Skeletal muscle satellite cell (primary cell): ENCODE measurements at regions not wholly inside any gene's neighbourhood (a gene's known extent, or its start where the extent isn't known, plus 50 kb on each side); places are given as distances from the start of the nearest gene placed in this dataset.
"Not testable (repeated sequence)": the region's sequence is repeated elsewhere in the genome, so short reads cannot be mapped to it uniquely, and the experiment has no call there.

Experiments
- H3K27me3 ChIP-seq: 2 replicates; pipeline ENCODE4 v1.7.0; 2013; ENCODE audit warnings: low read length; ENCODE audit not compliant: control insufficient read depth, insufficient read depth
- H3K36me3 ChIP-seq: 2 replicates; pipeline ENCODE4 v1.7.0; 2013; ENCODE audit warnings: mild to moderate bottlenecking, control low read depth, low read length; ENCODE audit not compliant: insufficient read depth
- H3K4me1 ChIP-seq: 2 replicates; pipeline ENCODE4 v1.7.0; 2013; ENCODE audit warnings: low read length; ENCODE audit not compliant: control insufficient read depth, insufficient read depth
- H3K4me2 ChIP-seq: 2 replicates; pipeline ENCODE4 v1.7.0; 2013; ENCODE audit warnings: mild to moderate bottlenecking, low read length
- H3K4me3 ChIP-seq: 2 replicates; pipeline ENCODE4 v1.7.0; 2013; ENCODE audit warnings: low read length
- H3K9ac ChIP-seq: 2 replicates; pipeline ENCODE4 v1.7.0; 2013; ENCODE audit warnings: mild to moderate bottlenecking, low read depth, low read length, moderate library complexity
- H3K9me3 ChIP-seq: replicated peaks from 2 replicates; pipeline ENCODE4 v1.7.0; 2013; ENCODE audit warnings: mild to moderate bottlenecking, control low read depth, low read length

DNA sequence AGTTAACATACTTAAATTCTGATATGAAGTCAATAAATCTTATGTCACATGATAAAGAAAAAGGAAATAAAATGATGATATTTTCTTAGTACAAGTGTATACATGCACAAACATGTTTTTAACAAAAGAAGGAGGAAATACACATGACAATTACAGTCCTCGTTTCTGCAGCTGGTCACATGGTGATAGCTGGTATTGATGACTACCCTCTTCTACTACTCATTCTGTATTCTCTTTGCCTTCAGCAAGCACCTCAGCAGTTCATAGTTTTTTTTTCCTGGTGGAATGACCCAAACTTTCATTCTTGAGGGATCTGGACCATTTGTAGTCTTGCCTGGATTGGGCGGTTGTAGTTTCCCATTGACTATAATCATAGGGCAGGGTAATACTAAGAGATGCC lies 64.4 kb upstream of the CFAP126 start:
- no peaks in the 10 kb centered on the region for H3K36me3 ChIP-seq
- peaks cover 23% of the 10 kb centered on the region for H3K27me3 ChIP-seq
- no peaks in the 10 kb centered on the region for H3K9me3 ChIP-seq
- H3K4me1 ChIP-seq: no peaks in the 10 kb centered on the region
- H3K4me2 ChIP-seq: no peak overlapping the region
- no peak overlapping the region for H3K9ac ChIP-seq
- no peak overlapping the region for H3K4me3 ChIP-seq

DNA sequence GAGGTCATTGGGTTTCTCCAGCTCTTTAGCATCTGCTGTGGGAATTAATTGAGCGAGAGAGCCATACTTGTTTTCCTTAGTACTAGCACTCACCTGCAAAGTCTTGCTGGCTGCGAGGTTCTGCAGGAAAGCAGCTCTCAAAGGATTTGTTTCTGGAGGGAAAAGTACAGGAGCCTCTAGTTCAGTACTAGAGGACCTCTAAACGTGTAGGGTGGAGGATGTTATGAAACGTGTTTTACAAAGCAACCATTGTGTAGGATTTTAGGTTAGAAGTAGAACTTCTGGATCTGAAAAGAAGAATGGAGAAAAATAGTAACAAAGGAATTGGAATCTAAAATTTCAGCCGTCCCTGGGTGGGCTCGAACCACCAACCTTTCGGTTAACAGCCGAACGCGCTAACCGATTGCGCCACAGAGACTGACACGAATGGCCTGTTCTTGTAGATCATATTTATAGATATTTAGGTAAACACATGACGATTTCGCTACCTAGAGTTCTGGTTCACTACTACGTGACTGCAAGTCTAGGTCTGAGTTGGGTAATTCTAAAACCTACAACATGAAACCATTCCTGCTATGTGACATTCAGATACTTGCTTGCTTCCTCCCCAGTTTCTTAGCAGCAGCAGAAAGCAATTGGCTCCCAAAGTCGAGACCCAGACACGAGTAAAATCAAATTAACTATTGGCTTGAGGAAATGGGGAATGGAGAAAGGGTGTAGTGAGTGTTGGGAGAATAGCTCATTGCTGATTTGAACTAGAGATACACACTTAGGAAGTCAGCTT lies 60.2 kb upstream of the CFAP126 start:
- Histone ChIP-seq H3K4me1 (no peaks in the 10 kb centered on the region), H3K27me3 (peaks cover 19% of the 10 kb centered on the region), H3K36me3 (no peaks in the 10 kb centered on the region), H3K4me3 (no peak overlapping the region), H3K9ac (no peak overlapping the region), H3K4me2 (peak overlapping the region; percentile 52), H3K9me3 (no peaks in the 10 kb centered on the region)

DNA sequence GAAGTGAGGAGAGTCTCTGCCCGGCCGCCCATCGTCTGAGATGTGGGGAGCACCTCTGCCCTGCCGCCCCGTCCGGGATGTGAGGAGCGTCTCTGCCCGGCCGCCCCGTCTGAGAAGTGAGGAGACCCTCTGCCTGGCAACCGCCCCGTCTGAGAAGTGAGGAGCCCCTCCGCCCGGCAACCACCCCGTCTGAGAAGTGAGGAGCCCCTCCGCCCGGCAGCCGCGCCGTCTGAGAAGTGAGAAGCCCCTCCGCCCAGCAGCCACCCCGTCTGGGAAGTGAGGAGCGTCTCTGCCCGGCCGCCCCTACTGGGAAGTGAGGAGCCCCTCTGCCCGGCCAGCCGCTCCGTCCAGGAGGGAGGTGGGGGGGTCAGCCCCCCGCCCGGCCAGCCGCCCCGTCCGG lies 55.2 kb upstream of the CFAP126 start:
- not testable (repeated sequence) for H3K9me3 ChIP-seq, H3K36me3 ChIP-seq, H3K9ac ChIP-seq, H3K4me1 ChIP-seq, H3K27me3 ChIP-seq, H3K4me2 ChIP-seq, H3K4me3 ChIP-seq

DNA sequence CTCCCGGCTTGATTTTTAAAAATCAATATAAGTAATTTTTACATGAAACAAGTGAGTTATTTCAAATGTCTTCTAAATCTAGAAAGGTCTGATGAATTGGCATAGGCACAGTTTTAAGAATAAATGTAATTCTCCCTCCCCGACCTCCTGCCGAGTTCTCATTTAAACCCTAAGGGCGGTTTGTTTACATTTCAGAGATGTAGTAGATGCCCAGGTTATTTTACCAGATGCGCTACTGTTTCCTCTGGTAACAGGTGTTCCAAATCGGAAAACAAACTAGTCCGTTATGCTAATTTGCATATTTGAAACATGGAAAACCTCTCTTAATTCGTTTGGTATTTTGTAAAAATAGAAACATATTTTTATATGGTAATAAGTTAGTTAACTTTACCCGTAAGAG lies 53.8 kb upstream of the CFAP126 start:
- no peak overlapping the region for H3K4me2 ChIP-seq
- H3K36me3 ChIP-seq: no peaks in the 10 kb centered on the region
- H3K27me3 ChIP-seq: no peaks in the 10 kb centered on the region
- H3K4me3 ChIP-seq: no peak overlapping the region
- no peaks in the 10 kb centered on the region for H3K4me1 ChIP-seq
- H3K9me3 ChIP-seq: no peaks in the 10 kb centered on the region
- no peak overlapping the region for H3K9ac ChIP-seq

DNA sequence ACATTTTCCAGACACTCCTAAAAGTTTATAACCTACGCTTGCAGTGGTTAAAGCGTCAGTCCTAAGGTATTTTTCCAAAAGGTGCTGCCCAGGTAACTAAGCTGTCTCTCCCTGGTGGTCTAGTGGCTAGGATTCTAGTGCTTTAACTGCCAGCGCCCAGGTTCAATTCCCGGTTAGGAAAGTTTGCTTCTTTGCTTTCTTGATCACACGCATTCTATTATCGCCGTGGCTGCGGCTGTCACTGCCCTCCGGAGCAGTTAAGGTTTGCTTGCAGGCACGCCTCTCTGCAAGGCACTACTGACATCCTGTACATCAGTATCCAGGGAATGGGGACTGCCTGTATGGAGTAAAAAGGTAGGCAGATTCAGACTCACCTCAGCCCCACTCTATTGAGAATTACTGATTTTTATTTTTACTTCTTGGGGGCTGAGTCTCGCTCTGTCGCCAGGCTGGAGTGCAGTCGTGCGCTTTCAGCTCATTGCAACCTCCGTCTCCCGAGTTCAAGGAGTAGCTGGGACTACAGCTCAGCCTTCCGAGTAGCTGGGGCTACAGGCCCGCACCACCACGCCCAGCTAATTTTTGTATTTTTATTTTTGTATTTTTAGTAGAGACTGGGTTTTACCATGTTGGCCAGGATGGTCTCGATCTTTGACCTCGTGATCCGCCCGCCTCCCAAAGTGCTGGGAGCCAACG lies 53.2 kb upstream of the CFAP126 start:
- no peaks in the 10 kb centered on the region for H3K4me1 ChIP-seq
- H3K9me3 ChIP-seq: no peaks in the 10 kb centered on the region
- H3K4me2 ChIP-seq: no peak overlapping the region
- H3K9ac ChIP-seq: no peak overlapping the region
- no peaks in the 10 kb centered on the region for H3K27me3 ChIP-seq
- H3K36me3 ChIP-seq: no peaks in the 10 kb centered on the region
- H3K4me3 ChIP-seq: no peak overlapping the region

DNA sequence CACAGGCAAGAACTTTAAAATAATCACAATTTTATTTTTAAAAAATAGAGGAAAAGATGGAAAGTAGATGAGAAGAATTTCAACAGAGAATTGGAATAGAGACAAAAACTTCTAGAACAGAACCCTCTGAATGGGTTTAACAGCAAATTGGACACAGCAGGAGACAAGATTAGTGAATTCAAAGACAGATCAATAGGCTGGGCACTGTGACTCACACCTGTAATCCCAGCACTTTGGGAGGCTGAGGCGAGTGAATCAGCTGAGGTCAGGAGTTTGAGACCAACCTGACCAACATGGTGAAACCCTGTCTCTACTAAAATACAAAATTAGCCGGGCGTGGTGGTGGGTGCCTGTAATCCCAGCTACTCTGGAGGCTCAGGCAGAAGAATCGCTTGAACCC lies 49.9 kb upstream of the CFAP126 start:
- H3K36me3 ChIP-seq, H3K9ac ChIP-seq, H3K27me3 ChIP-seq, H3K4me3 ChIP-seq, H3K9me3 ChIP-seq, H3K4me2 ChIP-seq, H3K4me1 ChIP-seq: not testable (repeated sequence)
